SK-N-SH (cell line): ENCODE measurements at regions not wholly inside any gene's neighbourhood (a gene's known extent, or its start where the extent isn't known, plus 50 kb on each side); places are given as distances from the start of the nearest gene placed in this dataset.

Experiments used
- CHD2 ChIP-seq: fragments of 150-350 bp; IDR thresholded peaks from 2 replicates; pipeline ENCODE4 v1.6.1; 2018; ENCODE audit warnings: low read length; ENCODE audit not compliant: partially characterized antibody
- CTCF ChIP-seq: fragments of 200-600 bp; sonication (generic); IDR thresholded peaks from 2 replicates; pipeline ENCODE4 v1.6.1; 2017; ENCODE audit warnings: antibody characterized with exemption, mild to moderate bottlenecking, moderate library complexity
- FOXJ3 ChIP-seq: sonication (generic); formaldehyde crosslinking; IDR thresholded peaks from 2 replicates; pipeline ENCODE4 v1.5.1; 2020; ENCODE audit warnings: mild to moderate bottlenecking, missing genetic modification reagents
- GATA2 ChIP-seq: sonication (generic); formaldehyde crosslinking; IDR thresholded peaks from 2 replicates; pipeline ENCODE4 v1.5.0; 2020; ENCODE audit warnings: mild to moderate bottlenecking, missing genetic modification reagents
- REST ChIP-seq: IDR thresholded peaks from 2 replicates; pipeline ENCODE4 v1.6.1; 2012; ENCODE audit warnings: mild to moderate bottlenecking, low read depth, low read length, moderate library complexity
- SIN3A ChIP-seq: IDR thresholded peaks from 2 replicates; pipeline ENCODE4 v1.6.1; 2012; ENCODE audit warnings: low read depth, mild to moderate bottlenecking, low read length, moderate library complexity, borderline replicate concordance
- TAF1 ChIP-seq: IDR thresholded peaks from 2 replicates; pipeline ENCODE4 v1.6.1; 2012; ENCODE audit warnings: low read depth, mild to moderate bottlenecking, low read length, moderate library complexity, borderline replicate concordance
- YY1 ChIP-seq: IDR thresholded peaks from 2 replicates; pipeline ENCODE4 v1.4.0; 2012; ENCODE audit warnings: low read depth, mild to moderate bottlenecking

GRCh38 chr7:119514326-119514725 lies 758.6 kb upstream of the KCND2 start:
- TF ChIP-seq CTCF: no peak
- no peak for TF ChIP-seq YY1
- no peak for TF ChIP-seq CHD2
- no peak for TF ChIP-seq SIN3A
- no peak for TF ChIP-seq REST
- no peak for TF ChIP-seq GATA2 (CRISPR knock-in tag)
- TF ChIP-seq FOXJ3 (CRISPR knock-in tag): no peak
- no peak for TF ChIP-seq TAF1
